H1 (cell line): ENCODE measurements at regions not wholly inside any gene's neighbourhood (a gene's known extent, or its start where the extent isn't known, plus 50 kb on each side); places are given as distances from the start of the nearest gene placed in this dataset.
A peak's percentile ranks its signal among the peaks of the same experiment; 100 is the strongest.

Experiments
- CTCF ChIP-seq, 3 experiments: IDR thresholded peaks; 1 replicate in 2 of 3; 2 replicates in 1 of 3; pipeline versions ENCODE4 v1.5.1 to v1.6.1; 2011; ENCODE audit warnings: low read length in 3 of 3, mild to moderate bottlenecking in 3 of 3, inconsistent platforms in 2 of 3, low read depth in 1 of 3, moderate library complexity in 1 of 3; ENCODE audit not compliant: insufficient read depth in 1 of 3; ENCODE audit errors: control extremely low read depth in 1 of 3
- FOSL1 ChIP-seq: IDR thresholded peaks from 2 replicates; pipeline ENCODE4 v1.6.1; 2011; ENCODE audit warnings: mild to moderate bottlenecking, low read depth, low read length, moderate library complexity; ENCODE audit not compliant: insufficient read depth
- GTF2F1 ChIP-seq: IDR thresholded peaks from 2 replicates; pipeline ENCODE4 v1.6.1; 2012; ENCODE audit warnings: low read depth, low read length, improper control_type of control experiment, borderline replicate concordance
- HDAC2 ChIP-seq, 2 experiments: fragments of 300-600 bp in 1 of 2; sonication (generic) in 1 of 2; IDR thresholded peaks; 2 replicates each; pipeline ENCODE4 v1.6.1; 2011 to 2012; ENCODE audit warnings: low read depth in 2 of 2, low read length in 2 of 2, mild to moderate bottlenecking in 2 of 2, moderate library complexity in 2 of 2, borderline replicate concordance in 1 of 2, inconsistent platforms in 1 of 2
- KDM5A ChIP-seq: fragments of 200-600 bp; IDR thresholded peaks from 2 replicates; pipeline ENCODE4 v1.7.1; 2012; ENCODE audit warnings: mild to moderate bottlenecking, low read length, inconsistent platforms, mixed read lengths
- TEAD4 ChIP-seq: IDR thresholded peaks from 2 replicates; pipeline ENCODE4 v1.6.1; 2012; ENCODE audit warnings: low read depth, low read length, inconsistent platforms, mixed read lengths
- YY1 ChIP-seq: IDR thresholded peaks from 2 replicates; pipeline ENCODE4 v1.6.1; 2011; ENCODE audit warnings: low read depth, mild to moderate bottlenecking, low read length

GRCh38 chr1:78839704-78840277 is 166.7 kb downstream of the ADGRL4 start:
- TF ChIP-seq CTCF (IDR thresholded peaks at IDR 0.05; ENCODE audit: control extremely low read depth in 1 of 3, insufficient read depth in 1 of 3, low read depth in 1 of 3, low read length in 3 of 3) (peak in 2 of 3 experiments; percentile 37 to 40; a peak in 2 of 4 replicates), HDAC2 (IDR thresholded peaks at IDR 0.05; ENCODE audit: borderline replicate concordance in 1 of 2, low read depth in 2 of 2, low read length in 2 of 2) (no peak), GTF2F1 (no peak), TEAD4 (no peak), KDM5A (no peak), YY1 (no peak), FOSL1 (no peak)
